GM21529 (cell line): ENCODE measurements at regions not wholly inside any gene's neighbourhood (a gene's known extent, or its start where the extent isn't known, plus 50 kb on each side); places are given as distances from the start of the nearest gene placed in this dataset.
"Not testable (repeated sequence)": the region's sequence is repeated elsewhere in the genome, so short reads cannot be mapped to it uniquely, and the experiment has no call there.

Experiments used
- ATAC-seq: cut with Tn5 transposase; IDR thresholded peaks from one replicate; pipeline ENCODE4 v1.9.1; 2021; ENCODE audit not compliant: unreplicated experiment

- no peak for ATAC-seq
Observed at GRCh38 chr5:111948092-111948841, 191.3 kb upstream of the NREP start.

- no peak for ATAC-seq
Observed at GRCh38 chr5:111946556-111946955, 189.6 kb upstream of the NREP start.

- no peak for ATAC-seq
Observed at GRCh38 chr5:111945535-111945934, 188.5 kb upstream of the NREP start.

- ATAC-seq = no peak
Observed at GRCh38 chr5:111942661-111943401, 185.8 kb upstream of the NREP start.

- ATAC-seq = no peak
Observed at GRCh38 chr5:111942201-111942600, 185.2 kb upstream of the NREP start.

GRCh38 chr5:111937094-111937493 lies 180.1 kb upstream of the NREP start:
- no peak for ATAC-seq

GRCh38 chr5:111935835-111936234 lies 178.8 kb upstream of the NREP start:
- ATAC-seq = no peak

- ATAC-seq = no peak
Observed at GRCh38 chr5:111935009-111935408, 178.0 kb upstream of the NREP start.

GRCh38 chr5:111934511-111934910 lies 177.5 kb upstream of the NREP start:
- ATAC-seq = no peak

GRCh38 chr5:111933086-111933485 lies 176.1 kb upstream of the NREP start:
- no peak for ATAC-seq

GRCh38 chr5:111932628-111933027 lies 175.6 kb upstream of the NREP start:
- ATAC-seq = no peak

- ATAC-seq = no peak
Observed at GRCh38 chr5:111932199-111932598, 175.2 kb upstream of the NREP start.

GRCh38 chr5:111931655-111932054 lies 174.7 kb upstream of the NREP start:
- ATAC-seq = no peak

- no peak for ATAC-seq
Observed at GRCh38 chr5:111930905-111931461, 174.0 kb upstream of the NREP start.

- ATAC-seq = no peak
Observed at GRCh38 chr5:111930449-111930848, 173.5 kb upstream of the NREP start.

- no peak for ATAC-seq
Observed at GRCh38 chr5:111929867-111930266, 172.9 kb upstream of the NREP start.

- ATAC-seq = no peak
Observed at GRCh38 chr5:111929261-111929660, 172.3 kb upstream of the NREP start.

- ATAC-seq = no peak
Observed at GRCh38 chr5:111928511-111928910, 171.5 kb upstream of the NREP start.

- ATAC-seq = no peak
Observed at GRCh38 chr5:111927191-111927590, 170.2 kb upstream of the NREP start.

GRCh38 chr5:111926026-111926425 lies 169.0 kb upstream of the NREP start:
- ATAC-seq = no peak

GRCh38 chr5:111922344-111922743 lies 165.3 kb upstream of the NREP start:
- ATAC-seq = no peak

GRCh38 chr5:111921691-111922090 lies 164.7 kb upstream of the NREP start:
- ATAC-seq = not testable (repeated sequence)
